PC-3 (cell line): ENCODE measurements at regions not wholly inside any gene's neighbourhood (a gene's known extent, or its start where the extent isn't known, plus 50 kb on each side); places are given as distances from the start of the nearest gene placed in this dataset.

Experiments
- EZH2 ChIP-seq: fragments of 300-600 bp; sonication (generic); IDR thresholded peaks from one replicate; pipeline ENCODE4 v1.6.1; 2017; ENCODE audit warnings: antibody characterized with exemption, mild to moderate bottlenecking, low read length; ENCODE audit not compliant: unreplicated experiment
- EZH2phosphoT487 ChIP-seq: fragments of 300-600 bp; sonication (generic); IDR thresholded peaks from 2 replicates; pipeline ENCODE4 v1.6.1; 2018; ENCODE audit warnings: mild to moderate bottlenecking, antibody characterized with exemption, low read length, borderline replicate concordance
- TF ChIP-seq, protein P1 (sequence below): fragments of 300-600 bp; sonication (generic); conservative IDR thresholded peaks from 2 replicates; pipeline ENCODE4 v1.5.1; 2017; ENCODE audit warnings: antibody characterized with exemption, low read depth, mild to moderate bottlenecking, low read length

DNA sequence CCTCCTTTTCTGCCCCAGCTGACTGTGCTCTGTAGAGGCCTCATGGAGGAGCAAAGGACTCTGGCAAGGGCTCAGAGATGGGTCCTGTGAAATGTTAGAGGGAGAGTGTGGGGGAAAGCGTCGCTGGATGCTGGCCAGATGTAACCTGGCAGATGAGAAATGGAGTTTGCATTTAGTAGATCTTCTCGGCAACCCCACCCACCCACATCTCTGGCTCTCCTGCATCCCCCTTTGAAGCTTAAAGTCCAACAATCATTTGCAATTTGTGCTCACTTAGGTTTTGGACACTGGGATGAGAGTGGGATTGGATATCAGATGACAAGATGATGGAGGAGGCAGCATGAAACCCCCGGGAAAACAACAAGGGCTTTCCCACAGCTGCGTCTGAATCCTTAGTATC, 523.6 kb upstream of the MCTP2 start:
- TF ChIP-seq, protein P1, sequence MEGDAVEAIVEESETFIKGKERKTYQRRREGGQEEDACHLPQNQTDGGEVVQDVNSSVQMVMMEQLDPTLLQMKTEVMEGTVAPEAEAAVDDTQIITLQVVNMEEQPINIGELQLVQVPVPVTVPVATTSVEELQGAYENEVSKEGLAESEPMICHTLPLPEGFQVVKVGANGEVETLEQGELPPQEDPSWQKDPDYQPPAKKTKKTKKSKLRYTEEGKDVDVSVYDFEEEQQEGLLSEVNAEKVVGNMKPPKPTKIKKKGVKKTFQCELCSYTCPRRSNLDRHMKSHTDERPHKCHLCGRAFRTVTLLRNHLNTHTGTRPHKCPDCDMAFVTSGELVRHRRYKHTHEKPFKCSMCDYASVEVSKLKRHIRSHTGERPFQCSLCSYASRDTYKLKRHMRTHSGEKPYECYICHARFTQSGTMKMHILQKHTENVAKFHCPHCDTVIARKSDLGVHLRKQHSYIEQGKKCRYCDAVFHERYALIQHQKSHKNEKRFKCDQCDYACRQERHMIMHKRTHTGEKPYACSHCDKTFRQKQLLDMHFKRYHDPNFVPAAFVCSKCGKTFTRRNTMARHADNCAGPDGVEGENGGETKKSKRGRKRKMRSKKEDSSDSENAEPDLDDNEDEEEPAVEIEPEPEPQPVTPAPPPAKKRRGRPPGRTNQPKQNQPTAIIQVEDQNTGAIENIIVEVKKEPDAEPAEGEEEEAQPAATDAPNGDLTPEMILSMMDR: no peak
- TF ChIP-seq EZH2: no peak
- no peak for TF ChIP-seq EZH2phosphoT487
